ENCODE measurements at regions not wholly inside any gene's neighbourhood (a gene's known extent, or its start where the extent isn't known, plus 50 kb on each side); places are given as distances from the start of the nearest gene placed in this dataset.

DNA sequence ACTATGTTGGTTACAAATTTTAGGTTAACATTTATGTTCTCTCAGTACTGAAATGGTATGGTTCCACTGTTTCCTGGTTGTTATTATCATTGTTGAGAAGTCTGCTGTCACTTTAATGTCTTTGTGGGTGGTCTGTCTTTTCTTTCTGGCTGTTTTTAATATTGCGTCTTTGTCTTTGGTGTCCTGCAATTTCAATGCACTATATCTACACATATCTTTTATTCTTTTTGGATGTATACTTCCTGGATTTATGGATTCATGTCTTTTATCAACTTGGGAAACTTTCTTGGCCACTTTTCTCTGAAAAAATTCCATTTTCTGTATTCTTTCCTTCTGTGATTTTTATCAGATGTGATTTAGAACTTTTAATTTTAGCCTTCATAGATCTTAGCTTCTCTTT is 250.2 kb downstream of the BUB3 start:
- DNase-seq: no peak
- Histone ChIP-seq H3K36me3 (ENCODE audit: control insufficient read depth in 1 of 2, insufficient read depth in 2 of 2, low read depth in 1 of 2, low read length in 2 of 2) (no peaks in the 10 kb centered on the region), H3K9ac (ENCODE audit: low read length) (no peak overlapping the region)

DNA sequence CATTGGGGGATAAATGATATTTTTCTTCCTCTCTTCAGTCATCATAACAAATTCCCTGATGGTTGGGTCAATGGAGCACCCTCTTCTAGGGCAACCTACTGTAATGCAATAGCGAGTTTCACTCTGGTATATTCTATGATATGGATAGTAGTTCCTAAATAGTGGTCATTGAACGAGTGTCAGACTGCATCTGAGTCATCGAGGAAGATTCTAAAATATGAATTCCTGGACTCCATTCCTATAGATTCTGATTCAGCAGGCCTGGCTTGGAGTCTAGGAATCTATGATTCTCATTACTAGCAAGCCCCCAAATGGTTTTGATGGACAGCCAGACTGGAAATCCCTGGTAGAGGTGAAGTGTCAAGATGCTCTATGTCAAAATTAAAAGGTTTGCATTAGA is 254.5 kb downstream of the BUB3 start:
- no peak overlapping the region for H3K18ac ChIP-seq (ENCODE audit: low read depth in 1 of 2, low read length in 2 of 2)
- H3K4me3 ChIP-seq (ENCODE audit: insufficient read depth in 1 of 2, low read depth in 1 of 2, low read length in 2 of 2): no peak overlapping the region
- no peak overlapping the region for H3K23ac ChIP-seq (ENCODE audit: low read length in 2 of 2)
- H3K4ac ChIP-seq (ENCODE audit: low read depth in 1 of 2, low read length in 2 of 2): no peak overlapping the region
- no peak overlapping the region for H3K4me2 ChIP-seq (ENCODE audit: low read length, poor library complexity, severe bottlenecking)
- H3K27me3 ChIP-seq (ENCODE audit: control insufficient read depth in 1 of 2, insufficient read depth in 1 of 2, low read length in 2 of 2): no peaks in the 10 kb centered on the region
- no peak overlapping the region for H2AFZ ChIP-seq (ENCODE audit: low read depth, low read length)
- H3K79me1 ChIP-seq (replicated peaks; ENCODE audit: low read length, poor library complexity, severe bottlenecking): no peaks in the 10 kb centered on the region
- no peaks in the 10 kb centered on the region for H3K36me3 ChIP-seq (ENCODE audit: control insufficient read depth in 1 of 2, insufficient read depth in 2 of 2, low read depth in 1 of 2, low read length in 2 of 2)
- no peak overlapping the region for H4K91ac ChIP-seq (ENCODE audit: low read length)
- no peak overlapping the region for H2BK120ac ChIP-seq (ENCODE audit: low read depth, low read length)
- H2BK15ac ChIP-seq (ENCODE audit: low read depth, poor library complexity, severe bottlenecking): no peak overlapping the region
- no peak overlapping the region for H4K8ac ChIP-seq (ENCODE audit: low read length)
- no peak overlapping the region for H3K9ac ChIP-seq (ENCODE audit: low read length)
- no peak overlapping the region for H2AK5ac ChIP-seq (ENCODE audit: low read length, severe bottlenecking)
- no peak overlapping the region for H3K27ac ChIP-seq (ENCODE audit: low read length, poor library complexity, severe bottlenecking)
- H3K4me1 ChIP-seq (ENCODE audit: control insufficient read depth, insufficient read depth, low read depth, low read length): no peaks in the 10 kb centered on the region
- H3K14ac ChIP-seq (ENCODE audit: low read length in 2 of 2): no peak overlapping the region
- no peak for DNase-seq
- H3K9me3 ChIP-seq (ENCODE audit: control insufficient read depth, low read length): peaks cover 18% of the 10 kb centered on the region
- no peak overlapping the region for H2BK5ac ChIP-seq (ENCODE audit: low read depth, low read length, poor library complexity, severe bottlenecking)
- WGBS: 60% methylated on average over 3 of the region's 3 CpGs
- no peak overlapping the region for H2BK12ac ChIP-seq (ENCODE audit: low read length in 2 of 2)

More for the DNA sequence above, 250.2 kb downstream of the BUB3 start:
- Histone ChIP-seq H3K4ac (ENCODE audit: low read depth in 1 of 2, low read length in 2 of 2) (no peak overlapping the region), H2AFZ (ENCODE audit: low read depth, low read length) (no peak overlapping the region), H2AK5ac (ENCODE audit: low read length, severe bottlenecking) (no peak overlapping the region), H3K18ac (ENCODE audit: low read depth in 1 of 2, low read length in 2 of 2) (no peak overlapping the region), H4K91ac (ENCODE audit: low read length) (no peak overlapping the region), H2BK5ac (ENCODE audit: low read depth, low read length, poor library complexity, severe bottlenecking) (no peak overlapping the region), H3K14ac (ENCODE audit: low read length in 2 of 2) (no peak overlapping the region), H3K4me1 (ENCODE audit: control insufficient read depth, insufficient read depth, low read depth, low read length) (no peaks in the 10 kb centered on the region), H3K79me1 (replicated peaks; ENCODE audit: low read length, poor library complexity, severe bottlenecking) (no peaks in the 10 kb centered on the region), H3K4me3 (ENCODE audit: insufficient read depth in 1 of 2, low read depth in 1 of 2, low read length in 2 of 2) (no peak overlapping the region), H3K4me2 (ENCODE audit: low read length, poor library complexity, severe bottlenecking) (no peak overlapping the region), H2BK12ac (ENCODE audit: low read length in 2 of 2) (no peak overlapping the region), H3K27me3 (ENCODE audit: control insufficient read depth in 1 of 2, insufficient read depth in 1 of 2, low read length in 2 of 2) (no peaks in the 10 kb centered on the region), H4K8ac (ENCODE audit: low read length) (no peak overlapping the region), H3K23ac (ENCODE audit: low read length in 2 of 2) (no peak overlapping the region), H2BK120ac (ENCODE audit: low read depth, low read length) (no peak overlapping the region), H3K27ac (ENCODE audit: low read length, poor library complexity, severe bottlenecking) (no peak overlapping the region), H3K9me3 (ENCODE audit: control insufficient read depth, low read length) (peaks cover 24% of the 10 kb centered on the region), H2BK15ac (ENCODE audit: low read depth, poor library complexity, severe bottlenecking) (no peak overlapping the region)
- WGBS: no CpG with 5 or more reads among the region's 1 CpG

DNA sequence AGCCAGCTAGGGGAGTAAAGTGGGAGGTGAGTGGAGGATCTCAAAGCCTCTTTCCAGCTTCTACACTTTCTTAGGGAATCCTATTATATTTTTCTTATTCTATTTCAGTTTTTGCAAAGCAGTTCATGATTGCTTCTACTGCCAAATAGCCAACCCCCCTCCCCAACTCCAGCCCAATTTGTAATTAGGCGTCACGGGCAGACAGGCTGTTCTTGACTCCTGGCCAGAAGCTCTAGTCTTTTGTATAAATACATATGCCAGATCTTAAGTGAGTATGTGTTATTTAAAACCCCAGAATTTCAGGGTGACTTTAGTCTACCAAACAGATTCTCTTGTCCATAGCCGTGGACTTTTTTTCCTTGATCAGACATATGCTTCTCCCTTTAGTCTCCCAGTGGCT is 255.2 kb downstream of the BUB3 start:
- Histone ChIP-seq H3K79me1 (replicated peaks; ENCODE audit: low read length, poor library complexity, severe bottlenecking) (no peaks in the 10 kb centered on the region), H2BK12ac (ENCODE audit: low read length in 2 of 2) (no peak overlapping the region), H2BK15ac (ENCODE audit: low read depth, poor library complexity, severe bottlenecking) (no peak overlapping the region), H3K4me3 (ENCODE audit: insufficient read depth in 1 of 2, low read depth in 1 of 2, low read length in 2 of 2) (no peak overlapping the region), H3K27ac (ENCODE audit: low read length, poor library complexity, severe bottlenecking) (no peak overlapping the region), H3K36me3 (ENCODE audit: control insufficient read depth in 1 of 2, insufficient read depth in 2 of 2, low read depth in 1 of 2, low read length in 2 of 2) (no peaks in the 10 kb centered on the region), H4K8ac (ENCODE audit: low read length) (no peak overlapping the region), H3K4me2 (ENCODE audit: low read length, poor library complexity, severe bottlenecking) (no peak overlapping the region), H2BK5ac (ENCODE audit: low read depth, low read length, poor library complexity, severe bottlenecking) (no peak overlapping the region), H2BK120ac (ENCODE audit: low read depth, low read length) (no peak overlapping the region), H3K18ac (ENCODE audit: low read depth in 1 of 2, low read length in 2 of 2) (no peak overlapping the region), H3K4me1 (ENCODE audit: control insufficient read depth, insufficient read depth, low read depth, low read length) (no peaks in the 10 kb centered on the region), H3K14ac (ENCODE audit: low read length in 2 of 2) (no peak overlapping the region), H2AK5ac (ENCODE audit: low read length, severe bottlenecking) (no peak overlapping the region), H2AFZ (ENCODE audit: low read depth, low read length) (no peak overlapping the region), H3K9me3 (ENCODE audit: control insufficient read depth, low read length) (peaks cover 10% of the 10 kb centered on the region), H3K4ac (ENCODE audit: low read depth in 1 of 2, low read length in 2 of 2) (no peak overlapping the region), H3K9ac (ENCODE audit: low read length) (no peak overlapping the region), H3K27me3 (ENCODE audit: control insufficient read depth in 1 of 2, insufficient read depth in 1 of 2, low read length in 2 of 2) (no peaks in the 10 kb centered on the region), H3K23ac (ENCODE audit: low read length in 2 of 2) (no peak overlapping the region), H4K91ac (ENCODE audit: low read length) (no peak overlapping the region)
- 60% methylated on average over 1 of the region's 3 CpGs for WGBS
- DNase-seq: no peak

DNA sequence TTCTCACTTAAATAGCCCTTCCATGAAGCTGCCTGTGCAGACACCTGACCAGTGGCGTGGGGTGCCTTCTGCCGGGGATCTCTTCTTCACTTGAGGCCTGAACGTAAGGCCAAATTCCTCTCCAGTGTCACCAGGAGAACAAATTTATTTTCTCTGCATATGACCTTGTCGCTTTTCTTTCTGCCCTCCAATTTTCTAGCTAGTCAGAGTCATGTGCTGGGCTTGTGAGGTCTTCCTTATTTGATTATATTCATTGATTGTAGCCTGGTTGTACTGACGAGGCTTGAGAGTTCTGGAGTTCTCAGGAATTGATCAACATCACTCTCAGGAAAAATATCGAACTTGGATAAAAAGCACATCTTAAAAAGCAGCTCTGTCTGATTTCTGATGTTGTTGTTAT is 255.7 kb downstream of the BUB3 start:
- no peaks in the 10 kb centered on the region for H3K4me1 ChIP-seq (ENCODE audit: control insufficient read depth, insufficient read depth, low read depth, low read length)
- H3K9me3 ChIP-seq (ENCODE audit: control insufficient read depth, low read length): peaks cover 7% of the 10 kb centered on the region
- no peak overlapping the region for H2BK12ac ChIP-seq (ENCODE audit: low read length in 2 of 2)
- H3K36me3 ChIP-seq (ENCODE audit: control insufficient read depth in 1 of 2, insufficient read depth in 2 of 2, low read depth in 1 of 2, low read length in 2 of 2): no peaks in the 10 kb centered on the region
- H3K27ac ChIP-seq (ENCODE audit: low read length, poor library complexity, severe bottlenecking): no peak overlapping the region
- no peak overlapping the region for H3K4me2 ChIP-seq (ENCODE audit: low read length, poor library complexity, severe bottlenecking)
- H2BK15ac ChIP-seq (ENCODE audit: low read depth, poor library complexity, severe bottlenecking): no peak overlapping the region
- H3K27me3 ChIP-seq (ENCODE audit: control insufficient read depth in 1 of 2, insufficient read depth in 1 of 2, low read length in 2 of 2): no peaks in the 10 kb centered on the region
- H3K23ac ChIP-seq (ENCODE audit: low read length in 2 of 2): no peak overlapping the region
- no peak overlapping the region for H2AK5ac ChIP-seq (ENCODE audit: low read length, severe bottlenecking)
- no peak overlapping the region for H4K8ac ChIP-seq (ENCODE audit: low read length)
- DNase-seq: no peak
- H3K79me1 ChIP-seq (replicated peaks; ENCODE audit: low read length, poor library complexity, severe bottlenecking): no peaks in the 10 kb centered on the region
- no peak overlapping the region for H2BK5ac ChIP-seq (ENCODE audit: low read depth, low read length, poor library complexity, severe bottlenecking)
- no peak overlapping the region for H2AFZ ChIP-seq (ENCODE audit: low read depth, low read length)
- H3K4ac ChIP-seq (ENCODE audit: low read depth in 1 of 2, low read length in 2 of 2): no peak overlapping the region
- no peak overlapping the region for H4K91ac ChIP-seq (ENCODE audit: low read length)
- no peak overlapping the region for H2BK120ac ChIP-seq (ENCODE audit: low read depth, low read length)
- no peak overlapping the region for H3K4me3 ChIP-seq (ENCODE audit: insufficient read depth in 1 of 2, low read depth in 1 of 2, low read length in 2 of 2)
- H3K9ac ChIP-seq (ENCODE audit: low read length): no peak overlapping the region
- H3K18ac ChIP-seq (ENCODE audit: low read depth in 1 of 2, low read length in 2 of 2): no peak overlapping the region
- H3K14ac ChIP-seq (ENCODE audit: low read length in 2 of 2): no peak overlapping the region
- 70% methylated on average over 6 of the region's 6 CpGs for WGBS

Measured in mesenchymal stem cell (in vitro differentiated cells and primary cell).